ENCODE measurements at regions not wholly inside any gene's neighbourhood (a gene's known extent, or its start where the extent isn't known, plus 50 kb on each side); places are given as distances from the start of the nearest gene placed in this dataset.

DNA sequence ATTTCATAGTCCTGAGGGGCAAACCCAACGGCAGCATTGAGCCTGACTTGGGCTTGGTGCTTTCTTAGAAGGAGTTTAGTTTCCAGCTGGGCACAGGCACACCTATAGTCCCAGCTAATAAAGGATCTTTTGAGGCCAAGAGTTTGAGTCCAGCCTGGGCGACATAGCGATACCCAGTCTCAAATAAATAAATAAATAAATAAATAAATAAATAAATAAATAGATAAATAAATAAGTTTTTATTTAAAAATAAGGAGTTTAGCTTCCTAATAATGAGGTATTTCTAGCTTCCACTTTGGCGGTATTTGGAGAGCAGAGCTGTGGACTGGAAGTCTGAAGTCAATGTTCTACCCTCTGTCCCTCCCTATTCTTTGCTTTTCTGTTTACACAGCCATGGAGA is 186.6 kb downstream of the URB2 start:
- no peak for DNase-seq (ENCODE audit: low spot score)
- Histone ChIP-seq H2AFZ (ENCODE audit: low read length) (no peak overlapping the region), H3K36me3 (replicated peaks in 1 of 2; ENCODE audit: control insufficient read depth in 2 of 2, insufficient read depth in 2 of 2, low read length in 2 of 2) (no peaks in the 10 kb centered on the region), H3K23ac (ENCODE audit: low read depth, low read length, poor library complexity) (no peak overlapping the region), H3K79me1 (ENCODE audit: low read depth, low read length) (peaks cover 2% of the 10 kb centered on the region), H2BK120ac (ENCODE audit: low read depth, low read length) (no peak overlapping the region), H3K4me2 (ENCODE audit: insufficient read depth, low read length, poor library complexity, severe bottlenecking) (no peak overlapping the region), H3K4me3 (ENCODE audit: low read length in 2 of 2) (no peak overlapping the region), H2AK5ac (ENCODE audit: low read depth, low read length) (no peak overlapping the region), H3K9me3 (replicated peaks in 1 of 2; ENCODE audit: control insufficient read depth in 2 of 2, insufficient read depth in 1 of 2, low read depth in 1 of 2, low read length in 2 of 2) (peaks cover 0 to 3% of the 10 kb centered on the region in 2 donors), H2BK5ac (ENCODE audit: low read length) (no peak overlapping the region), H4K8ac (ENCODE audit: low read depth, low read length) (no peak overlapping the region), H2BK12ac (ENCODE audit: low read length) (no peak overlapping the region), H3K4ac (ENCODE audit: low read length) (no peak overlapping the region), H3K4me1 (ENCODE audit: control insufficient read depth in 2 of 2, insufficient read depth in 1 of 2, low read depth in 1 of 2, low read length in 2 of 2) (peaks cover 0 to 4% of the 10 kb centered on the region in 2 donors), H4K91ac (ENCODE audit: low read depth, low read length, poor library complexity) (no peak overlapping the region), H3K9ac (ENCODE audit: low read depth, low read length, poor library complexity) (no peak overlapping the region), H3K14ac (ENCODE audit: low read length) (no peak overlapping the region), H3K18ac (ENCODE audit: low read length) (no peak overlapping the region), H3K27ac (replicated peaks; ENCODE audit: low read length) (no peak overlapping the region), H3K27me3 (ENCODE audit: control insufficient read depth in 3 of 3, insufficient read depth in 3 of 3, low read depth in 1 of 3, low read length in 3 of 3) (no peaks in the 10 kb centered on the region), H2BK15ac (ENCODE audit: low read length) (no peak overlapping the region)
- no CpG with 5 or more reads among the region's 4 CpGs for WGBS, 2 donors (ENCODE audit: extremely low coverage in 2 of 2, insufficient read length in 2 of 2, insufficient replicate concordance in 1 of 2)

GRCh38 chr1:229815076-229815475 is 189.0 kb downstream of the URB2 start:
- no peak overlapping the region for H2BK12ac ChIP-seq (ENCODE audit: low read length)
- H2AFZ ChIP-seq (ENCODE audit: low read length) = no peak overlapping the region
- H3K27me3 ChIP-seq (ENCODE audit: control insufficient read depth in 3 of 3, insufficient read depth in 3 of 3, low read depth in 1 of 3, low read length in 3 of 3) = no peaks in the 10 kb centered on the region
- peaks cover 0 to 4% of the 10 kb centered on the region in 2 donors for H3K4me1 ChIP-seq (ENCODE audit: control insufficient read depth in 2 of 2, insufficient read depth in 1 of 2, low read depth in 1 of 2, low read length in 2 of 2)
- no peak overlapping the region for H3K4me3 ChIP-seq (ENCODE audit: low read length in 2 of 2)
- no peak overlapping the region for H2BK120ac ChIP-seq (ENCODE audit: low read depth, low read length)
- no peaks in the 10 kb centered on the region for H3K36me3 ChIP-seq (replicated peaks in 1 of 2; ENCODE audit: control insufficient read depth in 2 of 2, insufficient read depth in 2 of 2, low read length in 2 of 2)
- WGBS, 2 donors (ENCODE audit: extremely low coverage in 2 of 2, insufficient read length in 2 of 2, insufficient replicate concordance in 1 of 2) = no CpG with 5 or more reads among the region's 4 CpGs
- no peak overlapping the region for H3K4me2 ChIP-seq (ENCODE audit: insufficient read depth, low read length, poor library complexity, severe bottlenecking)
- no peak overlapping the region for H3K14ac ChIP-seq (ENCODE audit: low read length)
- no peak overlapping the region for H2BK5ac ChIP-seq (ENCODE audit: low read length)
- H3K79me1 ChIP-seq (ENCODE audit: low read depth, low read length) = peaks cover 2% of the 10 kb centered on the region
- no peak overlapping the region for H3K4ac ChIP-seq (ENCODE audit: low read length)
- H3K9me3 ChIP-seq (replicated peaks in 1 of 2; ENCODE audit: control insufficient read depth in 2 of 2, insufficient read depth in 1 of 2, low read depth in 1 of 2, low read length in 2 of 2) = peaks cover 4 to 6% of the 10 kb centered on the region in 2 donors
- no peak overlapping the region for H3K27ac ChIP-seq (replicated peaks; ENCODE audit: low read length)
- no peak overlapping the region for H3K23ac ChIP-seq (ENCODE audit: low read depth, low read length, poor library complexity)
- no peak overlapping the region for H3K18ac ChIP-seq (ENCODE audit: low read length)
- H2AK5ac ChIP-seq (ENCODE audit: low read depth, low read length) = no peak overlapping the region
- H4K8ac ChIP-seq (ENCODE audit: low read depth, low read length) = no peak overlapping the region
- no peak for DNase-seq (ENCODE audit: low spot score)
- no peak overlapping the region for H2BK15ac ChIP-seq (ENCODE audit: low read length)
- H3K9ac ChIP-seq (ENCODE audit: low read depth, low read length, poor library complexity) = no peak overlapping the region
- H4K91ac ChIP-seq (ENCODE audit: low read depth, low read length, poor library complexity) = no peak overlapping the region

GRCh38 chr1:229815961-229816360 is 189.9 kb downstream of the URB2 start:
- Histone ChIP-seq H4K91ac (ENCODE audit: low read depth, low read length, poor library complexity) (no peak overlapping the region), H3K23ac (ENCODE audit: low read depth, low read length, poor library complexity) (no peak overlapping the region), H3K4me2 (ENCODE audit: insufficient read depth, low read length, poor library complexity, severe bottlenecking) (no peak overlapping the region), H2BK120ac (ENCODE audit: low read depth, low read length) (no peak overlapping the region), H3K79me1 (ENCODE audit: low read depth, low read length) (peaks cover 2% of the 10 kb centered on the region), H3K27me3 (ENCODE audit: control insufficient read depth in 3 of 3, insufficient read depth in 3 of 3, low read depth in 1 of 3, low read length in 3 of 3) (no peaks in the 10 kb centered on the region), H3K18ac (ENCODE audit: low read length) (no peak overlapping the region), H3K4me1 (ENCODE audit: control insufficient read depth in 2 of 2, insufficient read depth in 1 of 2, low read depth in 1 of 2, low read length in 2 of 2) (peaks cover 0 to 4% of the 10 kb centered on the region in 2 donors), H3K4me3 (ENCODE audit: low read length in 2 of 2) (no peak overlapping the region), H2BK15ac (ENCODE audit: low read length) (no peak overlapping the region), H3K9me3 (replicated peaks in 1 of 2; ENCODE audit: control insufficient read depth in 2 of 2, insufficient read depth in 1 of 2, low read depth in 1 of 2, low read length in 2 of 2) (peaks cover 4% of the 10 kb centered on the region in 2 donors), H2AK5ac (ENCODE audit: low read depth, low read length) (no peak overlapping the region), H3K14ac (ENCODE audit: low read length) (no peak overlapping the region), H2BK5ac (ENCODE audit: low read length) (no peak overlapping the region), H3K27ac (replicated peaks; ENCODE audit: low read length) (no peak overlapping the region), H3K4ac (ENCODE audit: low read length) (no peak overlapping the region), H2BK12ac (ENCODE audit: low read length) (no peak overlapping the region), H4K8ac (ENCODE audit: low read depth, low read length) (no peak overlapping the region), H2AFZ (ENCODE audit: low read length) (no peak overlapping the region), H3K36me3 (replicated peaks in 1 of 2; ENCODE audit: control insufficient read depth in 2 of 2, insufficient read depth in 2 of 2, low read length in 2 of 2) (no peaks in the 10 kb centered on the region), H3K9ac (ENCODE audit: low read depth, low read length, poor library complexity) (no peak overlapping the region)
- WGBS, 2 donors (ENCODE audit: extremely low coverage in 2 of 2, insufficient read length in 2 of 2, insufficient replicate concordance in 1 of 2) = no CpG with 5 or more reads among the region's 2 CpGs
- no peak for DNase-seq (ENCODE audit: low spot score)

DNA sequence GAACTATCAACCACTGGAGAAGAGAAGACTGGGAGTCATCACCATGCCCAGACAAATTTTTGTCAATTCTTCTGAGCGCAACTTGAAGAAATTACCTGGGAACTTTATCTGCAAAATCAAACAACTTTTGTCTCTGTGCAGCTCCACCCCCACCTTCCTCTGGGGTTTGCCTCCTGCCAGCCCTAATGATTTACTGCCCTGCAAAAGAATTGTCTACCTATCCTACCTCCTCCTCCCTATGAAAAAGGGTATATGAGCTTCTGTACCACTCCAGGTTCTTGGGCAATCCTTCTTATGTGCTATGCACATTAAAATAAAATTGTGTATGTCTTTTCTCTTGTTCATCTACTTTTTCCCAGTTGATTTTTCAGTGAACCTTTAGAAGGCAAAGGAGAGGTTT is 191.9 kb downstream of the URB2 start:
- H3K14ac ChIP-seq (ENCODE audit: low read length) = no peak overlapping the region
- no peak overlapping the region for H4K8ac ChIP-seq (ENCODE audit: low read depth, low read length)
- H2BK15ac ChIP-seq (ENCODE audit: low read length) = no peak overlapping the region
- H3K23ac ChIP-seq (ENCODE audit: low read depth, low read length, poor library complexity) = no peak overlapping the region
- DNase-seq (ENCODE audit: low spot score) = no peak
- no peaks in the 10 kb centered on the region for H3K36me3 ChIP-seq (replicated peaks in 1 of 2; ENCODE audit: control insufficient read depth in 2 of 2, insufficient read depth in 2 of 2, low read length in 2 of 2)
- peaks cover 4% of the 10 kb centered on the region in 2 donors for H3K9me3 ChIP-seq (replicated peaks in 1 of 2; ENCODE audit: control insufficient read depth in 2 of 2, insufficient read depth in 1 of 2, low read depth in 1 of 2, low read length in 2 of 2)
- H3K4me1 ChIP-seq (ENCODE audit: control insufficient read depth in 2 of 2, insufficient read depth in 1 of 2, low read depth in 1 of 2, low read length in 2 of 2) = peaks cover 0 to 4% of the 10 kb centered on the region in 2 donors
- no peak overlapping the region for H3K4ac ChIP-seq (ENCODE audit: low read length)
- H3K79me1 ChIP-seq (ENCODE audit: low read depth, low read length) = peaks cover 2% of the 10 kb centered on the region
- H2AFZ ChIP-seq (ENCODE audit: low read length) = no peak overlapping the region
- WGBS, 2 donors (ENCODE audit: extremely low coverage in 2 of 2, insufficient read length in 2 of 2, insufficient replicate concordance in 1 of 2) = no CpG with 5 or more reads among the region's 1 CpG
- no peaks in the 10 kb centered on the region for H3K27me3 ChIP-seq (ENCODE audit: control insufficient read depth in 3 of 3, insufficient read depth in 3 of 3, low read depth in 1 of 3, low read length in 3 of 3)
- H3K27ac ChIP-seq (replicated peaks; ENCODE audit: low read length) = no peak overlapping the region
- no peak overlapping the region for H2AK5ac ChIP-seq (ENCODE audit: low read depth, low read length)
- H2BK12ac ChIP-seq (ENCODE audit: low read length) = no peak overlapping the region
- no peak overlapping the region for H2BK120ac ChIP-seq (ENCODE audit: low read depth, low read length)
- H4K91ac ChIP-seq (ENCODE audit: low read depth, low read length, poor library complexity) = no peak overlapping the region
- no peak overlapping the region for H3K4me2 ChIP-seq (ENCODE audit: insufficient read depth, low read length, poor library complexity, severe bottlenecking)
- H3K4me3 ChIP-seq (ENCODE audit: low read length in 2 of 2) = no peak overlapping the region
- H3K9ac ChIP-seq (ENCODE audit: low read depth, low read length, poor library complexity) = no peak overlapping the region
- H3K18ac ChIP-seq (ENCODE audit: low read length) = no peak overlapping the region
- H2BK5ac ChIP-seq (ENCODE audit: low read length) = no peak overlapping the region
